Activated CD4-positive, alpha-beta T cell treated with anti-CD3 and anti-CD28 coated beads for 1 hour (primary cell): ENCODE measurements at regions not wholly inside any gene's neighbourhood (a gene's known extent, or its start where the extent isn't known, plus 50 kb on each side); places are given as distances from the start of the nearest gene placed in this dataset.

Experiments
- DNase-seq: peaks from one replicate; pipeline ENCODE4 v3.0.0-alpha.2; 2020

GRCh38 chr15:97057503-97057902 lies 727.0 kb downstream of the NR2F2 start:
- DNase-seq, result no peak

- DNase-seq, result no peak
Measured at GRCh38 chr15:97059281-97059680, 728.8 kb downstream of the NR2F2 start.

- DNase-seq, result no peak
Measured at GRCh38 chr15:97061392-97061791, 730.9 kb downstream of the NR2F2 start.

DNA sequence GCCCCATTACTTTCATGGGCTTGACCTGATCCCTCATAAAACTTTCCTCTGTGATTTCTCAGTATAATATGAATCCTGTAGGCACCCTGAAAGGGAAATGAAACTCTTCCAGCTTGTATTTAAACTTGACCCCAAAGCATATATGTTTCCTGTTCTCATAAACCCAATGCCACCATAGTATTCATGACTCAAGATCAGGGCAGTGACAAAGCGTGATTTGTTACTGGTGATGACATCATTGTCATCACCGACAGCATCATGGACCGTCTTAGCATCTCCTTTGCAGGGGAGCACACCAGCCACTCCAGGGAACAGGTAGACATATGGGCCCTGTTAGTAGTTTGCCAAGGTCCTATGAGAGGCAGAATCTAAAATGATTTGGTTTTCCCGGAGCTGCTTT lies 741.2 kb downstream of the NR2F2 start:
- DNase-seq, result no peak

DNA sequence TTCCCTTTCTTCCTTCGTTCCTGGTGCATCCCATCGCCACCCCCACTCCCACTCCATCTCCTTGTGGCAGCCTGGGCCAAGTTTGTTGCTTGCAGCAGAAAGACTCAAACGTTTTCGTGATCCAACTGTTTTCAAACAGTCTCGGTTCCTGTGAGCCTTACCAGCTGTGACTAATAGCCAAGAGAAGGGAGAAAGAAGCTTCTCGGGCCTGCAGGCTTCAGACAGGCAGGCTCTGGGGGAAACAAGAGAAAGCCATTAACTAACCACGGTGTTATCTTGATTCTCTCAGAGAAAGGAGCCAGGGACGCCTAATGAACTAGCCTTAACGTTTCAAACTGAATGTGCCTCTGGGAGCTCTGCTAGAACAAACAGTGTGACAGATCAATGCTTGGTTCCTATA lies 742.0 kb downstream of the NR2F2 start:
- DNase-seq, result no peak

DNA sequence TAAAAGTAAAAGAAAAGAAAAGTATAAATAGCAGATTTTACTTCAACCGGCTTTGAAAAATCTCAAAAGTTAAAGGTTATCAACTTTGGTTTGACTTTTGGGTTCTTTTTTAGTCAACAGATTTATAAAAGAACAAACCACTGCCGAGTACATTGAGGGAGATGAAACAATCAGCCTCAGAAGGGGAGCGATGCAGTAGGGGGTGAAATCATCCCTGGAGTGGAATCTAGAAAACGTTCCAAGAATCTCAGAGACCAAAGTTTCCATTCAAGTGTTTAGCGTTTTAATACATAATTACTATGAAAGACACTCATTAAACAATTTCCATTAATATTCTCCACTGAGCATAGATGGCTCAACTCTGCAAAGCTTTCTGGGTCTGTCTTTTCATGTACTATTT lies 745.5 kb downstream of the NR2F2 start:
- no peak for DNase-seq

DNA sequence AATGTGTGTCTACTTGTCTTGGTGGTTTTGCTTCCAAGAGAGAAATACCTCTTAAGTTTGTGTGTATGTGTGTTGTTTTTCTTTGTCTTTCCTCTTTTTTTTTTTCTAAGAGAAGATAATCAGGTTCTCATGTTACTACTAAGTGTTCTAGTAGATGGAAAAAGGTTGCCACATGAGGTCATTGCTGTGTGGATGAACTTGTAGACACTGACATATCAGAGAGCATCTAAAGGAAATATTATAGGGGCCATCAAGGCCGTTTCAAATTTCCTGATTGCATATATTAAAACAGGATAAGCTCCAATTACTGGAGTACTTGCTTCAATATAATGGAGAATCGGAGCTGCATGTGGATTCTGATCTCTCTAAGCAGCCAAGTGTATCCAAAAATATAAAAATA lies 747.5 kb downstream of the NR2F2 start:
- no peak for DNase-seq

GRCh38 chr15:97078591-97078990 lies 748.1 kb downstream of the NR2F2 start:
- no peak for DNase-seq

- no peak for DNase-seq
Measured at GRCh38 chr15:97081666-97082226, 751.2 kb downstream of the NR2F2 start.

DNA sequence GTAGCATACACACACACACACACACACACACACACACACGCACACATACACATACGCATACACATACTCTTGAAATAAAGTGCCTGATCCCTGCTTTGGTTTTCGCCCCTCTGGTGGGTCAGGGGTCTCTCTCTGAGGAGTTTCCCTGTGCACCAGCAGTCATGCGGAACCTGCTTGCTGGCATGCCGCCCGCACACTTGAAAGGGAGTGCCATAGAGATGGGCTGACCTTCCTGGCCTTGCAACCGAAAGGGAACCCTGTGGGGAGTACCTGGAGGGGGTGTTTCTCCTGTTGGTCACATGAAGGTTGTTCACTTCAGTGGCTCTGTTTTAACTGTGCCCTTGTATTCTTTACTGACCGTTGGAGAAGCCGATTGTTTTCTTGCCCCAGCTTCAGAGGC lies 752.3 kb downstream of the NR2F2 start:
- no peak for DNase-seq

DNA sequence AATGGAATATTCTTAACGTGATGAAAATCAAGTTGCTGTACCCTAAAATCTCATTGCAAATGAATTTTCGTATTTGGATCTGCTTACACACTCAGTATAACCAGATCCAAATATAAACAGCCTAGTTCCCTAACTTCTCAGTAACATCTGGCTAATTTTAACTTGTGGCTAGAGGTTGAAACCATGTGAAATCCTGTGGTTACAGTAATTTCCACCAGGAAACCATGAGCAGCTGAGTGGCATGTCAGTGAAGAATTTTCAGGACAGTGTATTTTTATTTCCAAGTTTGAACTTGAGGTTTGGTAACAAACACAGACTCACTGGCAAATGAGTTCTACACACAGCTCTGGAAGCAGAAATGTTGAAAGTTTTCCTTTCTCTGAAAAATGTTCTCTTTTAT lies 754.1 kb downstream of the NR2F2 start:
- no peak for DNase-seq

GRCh38 chr15:97085731-97086130 lies 755.2 kb downstream of the NR2F2 start:
- no peak for DNase-seq

- no peak for DNase-seq
Measured at GRCh38 chr15:97087006-97087741, 756.7 kb downstream of the NR2F2 start.

DNA sequence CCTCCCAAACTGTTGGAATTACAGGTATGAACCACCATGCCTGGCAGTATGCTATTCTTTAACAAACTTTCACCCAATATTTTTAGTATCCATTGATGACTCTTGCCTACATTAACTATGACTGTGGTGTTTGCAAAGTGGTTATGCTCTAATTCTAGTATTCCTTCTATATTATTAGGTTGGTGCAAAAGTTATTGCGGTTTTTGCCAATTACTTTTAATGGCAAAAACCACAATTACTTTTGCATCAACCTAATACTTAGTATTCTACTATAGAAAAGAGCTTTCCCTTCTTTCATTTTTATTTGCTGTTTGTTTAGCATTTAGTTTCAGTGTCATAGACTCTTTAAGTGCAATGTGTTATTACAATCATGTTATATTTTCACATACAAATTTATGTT lies 760.6 kb downstream of the NR2F2 start:
- no peak for DNase-seq

DNA sequence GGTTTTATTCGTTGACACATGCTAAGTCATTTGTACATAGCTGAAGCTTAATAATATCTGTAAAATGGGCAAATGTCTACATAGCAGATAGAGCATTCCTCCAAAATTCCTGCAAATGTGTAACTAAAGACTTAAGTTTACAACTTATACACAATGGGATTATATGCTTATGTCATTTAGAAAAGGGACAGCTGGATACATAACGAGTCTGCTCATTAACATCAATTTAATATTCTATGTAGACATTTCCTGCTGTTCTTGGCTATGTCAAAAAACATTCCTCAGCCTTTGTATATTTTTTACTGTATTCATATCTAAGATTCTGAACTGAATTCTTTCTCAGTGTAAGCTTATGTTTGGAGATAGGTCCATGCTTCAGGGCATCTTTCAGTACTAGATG lies 762.2 kb downstream of the NR2F2 start:
- no peak for DNase-seq

DNA sequence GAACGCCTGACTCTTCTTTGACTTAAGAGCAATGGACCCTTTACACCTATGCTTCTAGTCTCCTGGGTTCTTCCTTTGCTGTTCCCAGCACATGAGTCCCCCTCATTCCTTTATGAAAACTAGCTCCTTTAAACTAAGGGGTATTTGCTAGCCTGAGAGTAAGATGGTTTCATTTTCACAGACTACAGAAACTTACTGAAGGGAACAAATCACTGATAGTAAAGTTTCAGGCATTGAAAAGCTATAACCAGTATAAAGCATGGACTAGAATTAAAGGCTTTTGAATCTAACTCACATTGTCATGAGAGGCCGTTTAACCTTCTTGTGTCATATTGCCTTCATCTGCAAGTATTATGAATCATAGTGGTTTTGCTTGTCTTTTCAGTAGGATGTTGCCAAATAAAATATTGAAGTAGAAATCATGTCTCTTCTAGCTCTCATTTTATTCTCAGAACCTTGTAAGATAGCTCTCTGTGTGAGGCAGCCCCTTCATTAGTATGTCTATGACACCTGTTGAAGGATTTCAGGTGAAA lies 765.9 kb downstream of the NR2F2 start:
- DNase-seq, result no peak

DNA sequence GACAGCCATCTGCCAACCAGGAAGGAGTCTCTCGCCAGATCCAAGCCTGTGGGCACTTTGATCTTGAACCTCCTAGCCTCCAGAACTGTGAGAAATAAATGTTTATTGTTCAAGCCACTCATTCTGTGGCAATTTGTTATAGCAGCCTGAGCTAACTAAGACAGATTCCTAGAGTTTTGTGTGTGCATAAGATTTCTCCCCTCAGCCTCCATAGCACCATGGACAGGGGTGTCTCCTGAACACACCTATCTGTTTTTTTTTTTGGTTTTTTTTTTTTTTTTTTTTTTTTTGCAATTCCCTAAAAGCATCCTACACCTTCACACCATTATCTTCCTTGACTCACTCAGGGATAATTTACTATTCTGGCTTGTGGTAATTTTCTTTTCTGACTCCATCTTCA lies 768.5 kb downstream of the NR2F2 start:
- DNase-seq, result no peak

- no peak for DNase-seq
Measured at GRCh38 chr15:97101572-97101971, 771.1 kb downstream of the NR2F2 start.

- no peak for DNase-seq
Measured at GRCh38 chr15:97114900-97115760, 784.6 kb downstream of the NR2F2 start.

- no peak for DNase-seq
Measured at GRCh38 chr15:97115761-97116070, 785.2 kb downstream of the NR2F2 start.

- no peak for DNase-seq
Measured at GRCh38 chr15:97124790-97125189, 794.3 kb downstream of the NR2F2 start.

GRCh38 chr15:97126553-97127233 lies 796.2 kb downstream of the NR2F2 start:
- no peak for DNase-seq

- no peak for DNase-seq
Measured at GRCh38 chr15:97129674-97130073, 799.2 kb downstream of the NR2F2 start.
